Activated CD4-positive, alpha-beta memory T cell treated with anti-CD3 and anti-CD28 coated beads, Interleukin-2, amount 10 ng/mL, durations not matched to agents 7 days and 5 days (primary cell): ENCODE measurements at regions not wholly inside any gene's neighbourhood (a gene's known extent, or its start where the extent isn't known, plus 50 kb on each side); places are given as distances from the start of the nearest gene placed in this dataset.

Source experiments
- CTCF ChIA-PET: fragments of 350-600 bp; sonication (Branson Sonifier 250); formaldehyde crosslinking; loops from one replicate; lab custom pipeline; 2021; ENCODE audit warnings: antibody characterized with exemption, inconsistent platforms; lab: Charles Lee
- POLR2A ChIA-PET: fragments of 350-600 bp; sonication (Branson Sonifier 250); formaldehyde crosslinking; loops from one replicate; lab custom pipeline; 2021; ENCODE audit warnings: antibody characterized with exemption; lab: Charles Lee
- DNase-seq: peaks from one replicate; pipeline ENCODE4 v3.0.0-alpha.2; 2020
- H3K27ac Mint-ChIP-seq: one replicate; pipeline ENCODE4 v1.8.0; 2021; ENCODE audit warnings: mild to moderate bottlenecking, mixed read lengths
- H3K27me3 Mint-ChIP-seq: one replicate; pipeline ENCODE4 v1.8.0; 2021; ENCODE audit warnings: mixed read lengths
- H3K36me3 Mint-ChIP-seq: one replicate; pipeline ENCODE4 v1.8.0; 2021; ENCODE audit warnings: low read depth, mixed read lengths
- H3K4me1 Mint-ChIP-seq: one replicate; pipeline ENCODE4 v1.8.0; 2021; ENCODE audit warnings: mixed read lengths
- H3K4me3 Mint-ChIP-seq: one replicate; pipeline ENCODE4 v1.8.0; 2021; ENCODE audit warnings: mild to moderate bottlenecking, mixed read lengths
- H3K9me3 Mint-ChIP-seq: one replicate; pipeline ENCODE4 v1.8.0; 2021; ENCODE audit warnings: mixed read lengths

- ChIA-PET POLR2A (no interaction called here), CTCF (no interaction called here)
- Mint-ChIP-seq H3K36me3 (no peaks in the 10 kb centered on the region), H3K27me3 (no peaks in the 10 kb centered on the region), H3K4me3 (no peak overlapping the region), H3K4me1 (no peaks in the 10 kb centered on the region), H3K27ac (no peak overlapping the region), H3K9me3 (no peaks in the 10 kb centered on the region)
- DNase-seq, result no peak
These were observed 88.1 kb upstream of the THBS2 start for GRCh38 chr6:169341706-169342105.

GRCh38 chr6:169341065-169341464 lies 87.4 kb upstream of the THBS2 start:
- POLR2A ChIA-PET, result no interaction called here
- no peaks in the 10 kb centered on the region for H3K36me3 Mint-ChIP-seq
- no peak overlapping the region for H3K27ac Mint-ChIP-seq

GRCh38 chr6:169340395-169340794 lies 86.7 kb upstream of the THBS2 start:
- Mint-ChIP-seq H3K27ac (no peak overlapping the region), H3K36me3 (no peaks in the 10 kb centered on the region), H3K4me1 (no peaks in the 10 kb centered on the region), H3K4me3 (no peak overlapping the region), H3K9me3 (no peaks in the 10 kb centered on the region), H3K27me3 (no peaks in the 10 kb centered on the region)
- CTCF ChIA-PET, result no interaction called here
- DNase-seq, result no peak
- POLR2A ChIA-PET, result no interaction called here

More at GRCh38 chr6:169341065-169341464, 87.4 kb upstream of the THBS2 start:
- H3K4me3 Mint-ChIP-seq, result no peak overlapping the region
- no peaks in the 10 kb centered on the region for H3K4me1 Mint-ChIP-seq
- CTCF ChIA-PET, result no interaction called here
- H3K27me3 Mint-ChIP-seq, result no peaks in the 10 kb centered on the region
- no peak for DNase-seq
- no peaks in the 10 kb centered on the region for H3K9me3 Mint-ChIP-seq

GRCh38 chr6:169339731-169340309 lies 86.2 kb upstream of the THBS2 start:
- POLR2A ChIA-PET, result no interaction called here
- H3K36me3 Mint-ChIP-seq, result no peaks in the 10 kb centered on the region
- no peak for DNase-seq
- no peaks in the 10 kb centered on the region for H3K27me3 Mint-ChIP-seq
- no peak overlapping the region for H3K4me3 Mint-ChIP-seq
- H3K4me1 Mint-ChIP-seq, result no peaks in the 10 kb centered on the region
- no peak overlapping the region for H3K27ac Mint-ChIP-seq
- CTCF ChIA-PET, result no interaction called here
- no peaks in the 10 kb centered on the region for H3K9me3 Mint-ChIP-seq

- POLR2A ChIA-PET, result no interaction called here
- Mint-ChIP-seq H3K4me1 (no peaks in the 10 kb centered on the region), H3K36me3 (no peaks in the 10 kb centered on the region), H3K4me3 (no peak overlapping the region), H3K9me3 (no peaks in the 10 kb centered on the region), H3K27me3 (no peaks in the 10 kb centered on the region), H3K27ac (no peak overlapping the region)
- DNase-seq, result no peak
- CTCF ChIA-PET, result no interaction called here
These were observed 85.4 kb upstream of the THBS2 start for GRCh38 chr6:169339025-169339424.

GRCh38 chr6:169337886-169338445 lies 84.3 kb upstream of the THBS2 start:
- H3K4me3 Mint-ChIP-seq, result no peak overlapping the region
- ChIA-PET POLR2A (no interaction called here), CTCF (no interaction called here)
- no peaks in the 10 kb centered on the region for H3K9me3 Mint-ChIP-seq
- peaks cover 3% of the 10 kb centered on the region for H3K27me3 Mint-ChIP-seq
- DNase-seq, result no peak
- no peaks in the 10 kb centered on the region for H3K4me1 Mint-ChIP-seq
- no peaks in the 10 kb centered on the region for H3K36me3 Mint-ChIP-seq
- no peak overlapping the region for H3K27ac Mint-ChIP-seq

- POLR2A ChIA-PET, result no interaction called here
- CTCF ChIA-PET, result no interaction called here
These were observed 81.7 kb upstream of the THBS2 start for GRCh38 chr6:169335301-169335700.

GRCh38 chr6:169332250-169332649 lies 78.6 kb upstream of the THBS2 start:
- ChIA-PET CTCF (no interaction called here), POLR2A (no interaction called here)

More at GRCh38 chr6:169335301-169335700, 81.7 kb upstream of the THBS2 start:
- H3K27me3 Mint-ChIP-seq, result peaks cover 11% of the 10 kb centered on the region
- no peak overlapping the region for H3K27ac Mint-ChIP-seq
- no peak for DNase-seq
- H3K36me3 Mint-ChIP-seq, result no peaks in the 10 kb centered on the region
- H3K4me3 Mint-ChIP-seq, result no peak overlapping the region
- no peaks in the 10 kb centered on the region for H3K4me1 Mint-ChIP-seq
- no peaks in the 10 kb centered on the region for H3K9me3 Mint-ChIP-seq

GRCh38 chr6:169328112-169328801 lies 74.6 kb upstream of the THBS2 start:
- CTCF ChIA-PET, result no interaction called here
- no peak for DNase-seq
- peaks cover 13% of the 10 kb centered on the region for H3K27me3 Mint-ChIP-seq
- no peaks in the 10 kb centered on the region for H3K4me1 Mint-ChIP-seq
- H3K4me3 Mint-ChIP-seq, result no peak overlapping the region
- POLR2A ChIA-PET, result no interaction called here
- no peak overlapping the region for H3K27ac Mint-ChIP-seq
- no peaks in the 10 kb centered on the region for H3K9me3 Mint-ChIP-seq
- no peaks in the 10 kb centered on the region for H3K36me3 Mint-ChIP-seq

More at GRCh38 chr6:169332250-169332649, 78.6 kb upstream of the THBS2 start:
- Mint-ChIP-seq H3K27ac (no peak overlapping the region), H3K36me3 (no peaks in the 10 kb centered on the region), H3K27me3 (peaks cover 14% of the 10 kb centered on the region), H3K4me1 (no peaks in the 10 kb centered on the region), H3K4me3 (no peak overlapping the region), H3K9me3 (no peaks in the 10 kb centered on the region)
- DNase-seq, result no peak

- H3K36me3 Mint-ChIP-seq, result no peaks in the 10 kb centered on the region
These were observed 72.6 kb upstream of the THBS2 start for GRCh38 chr6:169326067-169326799.

GRCh38 chr6:169324656-169325459 lies 71.2 kb upstream of the THBS2 start:
- no peaks in the 10 kb centered on the region for H3K4me1 Mint-ChIP-seq
- no peak overlapping the region for H3K4me3 Mint-ChIP-seq
- no peak overlapping the region for H3K27ac Mint-ChIP-seq
- ChIA-PET CTCF (no interaction called here), POLR2A (no interaction called here)
- H3K27me3 Mint-ChIP-seq, result no peaks in the 10 kb centered on the region
- no peaks in the 10 kb centered on the region for H3K9me3 Mint-ChIP-seq
- no peak for DNase-seq
- no peaks in the 10 kb centered on the region for H3K36me3 Mint-ChIP-seq

More at GRCh38 chr6:169326067-169326799, 72.6 kb upstream of the THBS2 start:
- peaks cover 7% of the 10 kb centered on the region for H3K27me3 Mint-ChIP-seq
- POLR2A ChIA-PET, result no interaction called here
- H3K27ac Mint-ChIP-seq, result no peak overlapping the region
- no peak for DNase-seq
- H3K9me3 Mint-ChIP-seq, result no peaks in the 10 kb centered on the region
- CTCF ChIA-PET, result no interaction called here
- no peak overlapping the region for H3K4me3 Mint-ChIP-seq
- no peaks in the 10 kb centered on the region for H3K4me1 Mint-ChIP-seq

GRCh38 chr6:169324086-169324485 lies 70.4 kb upstream of the THBS2 start:
- no peaks in the 10 kb centered on the region for H3K36me3 Mint-ChIP-seq
- DNase-seq, result no peak
- no peaks in the 10 kb centered on the region for H3K9me3 Mint-ChIP-seq
- H3K4me1 Mint-ChIP-seq, result no peaks in the 10 kb centered on the region
- H3K4me3 Mint-ChIP-seq, result no peak overlapping the region
- ChIA-PET CTCF (no interaction called here), POLR2A (no interaction called here)
- no peaks in the 10 kb centered on the region for H3K27me3 Mint-ChIP-seq
- H3K27ac Mint-ChIP-seq, result no peak overlapping the region

GRCh38 chr6:169323221-169323620 lies 69.6 kb upstream of the THBS2 start:
- Mint-ChIP-seq H3K27me3 (no peaks in the 10 kb centered on the region), H3K27ac (no peak overlapping the region), H3K36me3 (no peaks in the 10 kb centered on the region), H3K4me3 (no peak overlapping the region), H3K9me3 (no peaks in the 10 kb centered on the region), H3K4me1 (no peaks in the 10 kb centered on the region)
- POLR2A ChIA-PET, result no interaction called here
- DNase-seq, result no peak
- CTCF ChIA-PET, result no interaction called here
